ENCODE measurements at regions not wholly inside any gene's neighbourhood (a gene's known extent, or its start where the extent isn't known, plus 50 kb on each side); places are given as distances from the start of the nearest gene placed in this dataset.

DNA sequence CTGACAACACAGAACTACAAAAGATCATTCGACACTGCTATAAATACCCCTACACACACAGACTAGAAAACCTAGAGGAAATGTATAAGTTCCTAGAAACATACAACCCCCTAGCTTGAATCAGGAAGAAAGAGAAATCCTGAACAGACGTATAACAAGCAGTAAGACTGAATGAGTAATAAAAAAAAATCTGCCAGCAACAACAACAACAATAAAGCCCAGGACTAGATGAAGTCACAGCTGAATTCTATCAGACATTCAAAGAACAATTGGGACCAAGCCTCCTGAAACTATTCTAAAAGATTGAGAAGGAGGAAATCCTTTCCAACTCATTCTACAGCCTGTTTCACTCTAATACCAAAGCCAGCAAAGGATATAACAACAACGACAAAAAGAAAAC, 68.2 kb upstream of the SLIT3 start:
- DNase-seq = no peak
- TF ChIP-seq, protein P1, sequence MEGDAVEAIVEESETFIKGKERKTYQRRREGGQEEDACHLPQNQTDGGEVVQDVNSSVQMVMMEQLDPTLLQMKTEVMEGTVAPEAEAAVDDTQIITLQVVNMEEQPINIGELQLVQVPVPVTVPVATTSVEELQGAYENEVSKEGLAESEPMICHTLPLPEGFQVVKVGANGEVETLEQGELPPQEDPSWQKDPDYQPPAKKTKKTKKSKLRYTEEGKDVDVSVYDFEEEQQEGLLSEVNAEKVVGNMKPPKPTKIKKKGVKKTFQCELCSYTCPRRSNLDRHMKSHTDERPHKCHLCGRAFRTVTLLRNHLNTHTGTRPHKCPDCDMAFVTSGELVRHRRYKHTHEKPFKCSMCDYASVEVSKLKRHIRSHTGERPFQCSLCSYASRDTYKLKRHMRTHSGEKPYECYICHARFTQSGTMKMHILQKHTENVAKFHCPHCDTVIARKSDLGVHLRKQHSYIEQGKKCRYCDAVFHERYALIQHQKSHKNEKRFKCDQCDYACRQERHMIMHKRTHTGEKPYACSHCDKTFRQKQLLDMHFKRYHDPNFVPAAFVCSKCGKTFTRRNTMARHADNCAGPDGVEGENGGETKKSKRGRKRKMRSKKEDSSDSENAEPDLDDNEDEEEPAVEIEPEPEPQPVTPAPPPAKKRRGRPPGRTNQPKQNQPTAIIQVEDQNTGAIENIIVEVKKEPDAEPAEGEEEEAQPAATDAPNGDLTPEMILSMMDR (IDR thresholded peaks at IDR 0.05; ENCODE audit: partially characterized antibody, unreplicated experiment) = no peak
- Mint-ChIP-seq H3K27ac (ENCODE audit: unreplicated experiment) (no peak overlapping the region), H3K4me3 (ENCODE audit: unreplicated experiment) (no peak overlapping the region), H3K4me1 (ENCODE audit: low read depth, unreplicated experiment) (no peaks in the 10 kb centered on the region), H3K9me3 (ENCODE audit: unreplicated experiment) (no peaks in the 10 kb centered on the region), H3K36me3 (ENCODE audit: unreplicated experiment) (no peaks in the 10 kb centered on the region), H3K27me3 (ENCODE audit: unreplicated experiment) (no peaks in the 10 kb centered on the region)

DNA sequence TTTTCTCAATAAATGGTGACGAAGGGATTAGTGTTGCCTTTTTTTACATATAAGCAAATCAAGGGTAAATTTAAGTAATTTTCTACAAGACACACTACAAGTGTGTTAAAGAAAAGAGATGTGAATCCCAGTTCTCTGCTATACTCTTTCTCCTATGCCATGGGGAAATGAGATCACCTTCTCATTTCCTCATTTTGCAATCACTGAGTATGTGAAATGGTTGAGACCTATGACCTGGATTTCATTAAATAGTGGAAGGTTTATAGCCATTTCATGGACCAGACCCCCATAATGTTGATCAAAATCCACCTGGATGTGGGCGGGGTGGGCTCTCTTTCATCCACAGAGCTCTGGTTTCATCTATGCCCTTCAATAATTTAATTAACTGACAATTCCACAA, 66.9 kb upstream of the SLIT3 start:
- Mint-ChIP-seq H3K27me3 (ENCODE audit: unreplicated experiment) (no peaks in the 10 kb centered on the region), H3K4me1 (ENCODE audit: low read depth, unreplicated experiment) (no peaks in the 10 kb centered on the region)

DNA sequence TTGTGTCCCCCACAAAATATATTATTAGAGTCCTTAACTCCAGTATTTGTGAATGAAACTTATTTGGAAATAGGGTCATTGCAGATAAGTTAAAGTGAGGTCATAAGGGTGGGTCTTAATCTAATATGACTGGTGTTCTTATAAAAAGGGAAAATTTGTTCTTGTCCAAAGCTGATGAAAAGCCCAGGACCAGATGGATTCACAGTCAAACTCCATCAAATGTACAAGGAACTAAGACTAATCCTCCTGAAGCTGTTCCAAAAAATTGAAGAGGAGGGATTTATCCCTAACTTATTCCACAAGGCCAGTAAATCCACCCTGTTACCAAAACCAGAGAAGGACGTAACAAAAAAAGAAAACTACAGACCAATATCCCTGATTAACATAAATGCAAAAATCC, 56.4 kb upstream of the SLIT3 start:
- Mint-ChIP-seq H3K27me3 (ENCODE audit: unreplicated experiment) (peaks cover 1% of the 10 kb centered on the region), H3K36me3 (ENCODE audit: unreplicated experiment) (no peaks in the 10 kb centered on the region), H3K9me3 (ENCODE audit: unreplicated experiment) (no peaks in the 10 kb centered on the region), H3K4me1 (ENCODE audit: low read depth, unreplicated experiment) (no peaks in the 10 kb centered on the region), H3K27ac (ENCODE audit: unreplicated experiment) (no peak overlapping the region), H3K4me3 (ENCODE audit: unreplicated experiment) (no peak overlapping the region)
- TF ChIP-seq, protein P1 (IDR thresholded peaks at IDR 0.05; ENCODE audit: partially characterized antibody, unreplicated experiment) = no peak
- DNase-seq = no peak

More for the DNA sequence above, 66.9 kb upstream of the SLIT3 start:
- DNase-seq = no peak
- H3K9me3 Mint-ChIP-seq (ENCODE audit: unreplicated experiment) = peaks cover 1% of the 10 kb centered on the region
- no peak overlapping the region for H3K4me3 Mint-ChIP-seq (ENCODE audit: unreplicated experiment)
- no peak overlapping the region for H3K27ac Mint-ChIP-seq (ENCODE audit: unreplicated experiment)
- TF ChIP-seq, protein P1 (IDR thresholded peaks at IDR 0.05; ENCODE audit: partially characterized antibody, unreplicated experiment) = no peak
- H3K36me3 Mint-ChIP-seq (ENCODE audit: unreplicated experiment) = no peaks in the 10 kb centered on the region

DNA sequence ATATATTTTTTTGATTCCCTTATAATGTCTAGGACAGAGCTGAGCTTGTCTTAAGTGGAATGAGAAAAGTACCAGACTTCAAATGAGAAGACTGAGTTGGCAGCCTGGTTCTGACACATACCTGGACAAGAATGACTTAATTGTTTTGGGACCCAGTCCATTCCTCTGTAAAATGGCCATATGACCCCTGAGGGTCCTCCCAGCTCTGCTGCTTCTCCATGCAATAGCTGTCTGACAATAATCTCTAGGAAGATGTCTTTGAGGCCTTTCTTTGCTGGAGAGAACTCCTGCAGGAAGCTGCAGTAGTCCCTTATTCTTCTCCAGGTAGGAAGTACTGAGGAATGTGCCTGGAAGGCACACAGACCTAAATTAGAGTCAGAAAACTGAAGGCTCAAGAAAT, 55.9 kb upstream of the SLIT3 start:
- Mint-ChIP-seq H3K36me3 (ENCODE audit: unreplicated experiment) (no peaks in the 10 kb centered on the region), H3K4me1 (ENCODE audit: low read depth, unreplicated experiment) (no peaks in the 10 kb centered on the region), H3K27me3 (ENCODE audit: unreplicated experiment) (peaks cover 1% of the 10 kb centered on the region), H3K27ac (ENCODE audit: unreplicated experiment) (no peak overlapping the region), H3K9me3 (ENCODE audit: unreplicated experiment) (no peaks in the 10 kb centered on the region), H3K4me3 (ENCODE audit: unreplicated experiment) (no peak overlapping the region)
- no peak for DNase-seq
- TF ChIP-seq, protein P1 (IDR thresholded peaks at IDR 0.05; ENCODE audit: partially characterized antibody, unreplicated experiment) = no peak

DNA sequence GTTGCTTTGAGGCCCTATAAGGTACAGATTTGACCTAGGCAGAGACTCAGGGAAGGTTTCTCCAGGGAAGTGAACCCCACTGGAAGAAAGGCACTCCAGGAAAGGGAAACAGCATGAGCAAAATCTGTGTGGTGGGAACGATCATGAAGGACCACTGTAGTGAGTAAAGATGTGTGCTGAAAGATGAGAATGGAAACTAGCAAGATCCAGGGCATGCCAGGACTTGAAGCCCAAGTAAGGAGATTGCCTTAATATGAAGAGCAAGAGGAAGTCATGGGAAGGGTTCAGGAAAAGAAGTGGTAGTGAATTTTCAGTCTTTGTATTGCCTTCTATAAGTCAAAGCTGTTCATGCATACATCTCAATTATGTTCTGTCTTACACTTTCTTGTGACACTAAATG, 55.2 kb upstream of the SLIT3 start:
- H3K4me3 Mint-ChIP-seq (ENCODE audit: unreplicated experiment) = no peak overlapping the region
- no peak overlapping the region for H3K27ac Mint-ChIP-seq (ENCODE audit: unreplicated experiment)

More for the DNA sequence above, 55.2 kb upstream of the SLIT3 start:
- DNase-seq = no peak
- TF ChIP-seq, protein P1 (IDR thresholded peaks at IDR 0.05; ENCODE audit: partially characterized antibody, unreplicated experiment) = no peak
- Mint-ChIP-seq H3K27me3 (ENCODE audit: unreplicated experiment) (peaks cover 1% of the 10 kb centered on the region), H3K4me1 (ENCODE audit: low read depth, unreplicated experiment) (no peaks in the 10 kb centered on the region), H3K9me3 (ENCODE audit: unreplicated experiment) (no peaks in the 10 kb centered on the region), H3K36me3 (ENCODE audit: unreplicated experiment) (no peaks in the 10 kb centered on the region)
